H9 (cell line): ENCODE measurements at regions not wholly inside any gene's neighbourhood (a gene's known extent, or its start where the extent isn't known, plus 50 kb on each side); places are given as distances from the start of the nearest gene placed in this dataset.

ENCODE experiments used
- DNase-seq: peaks from one replicate; pipeline ENCODE4 v3.0.0-alpha.2; 2017
- H2AFZ ChIP-seq: one replicate; pipeline ENCODE4 v1.6.1; 2013; ENCODE audit warnings: mild to moderate bottlenecking, low read length, control low read depth, moderate library complexity
- H2AK5ac ChIP-seq: 2 replicates; pipeline ENCODE4 v1.6.1; 2013; ENCODE audit warnings: low read length, control low read depth, mixed read lengths; ENCODE audit not compliant: insufficient read length
- H2BK120ac ChIP-seq: one replicate; pipeline ENCODE4 v1.6.1; 2013; ENCODE audit warnings: low read depth, mild to moderate bottlenecking, low read length, control low read depth, inconsistent platforms; ENCODE audit not compliant: poor library complexity, severe bottlenecking
- H2BK12ac ChIP-seq: 2 replicates; pipeline ENCODE4 v1.6.1; 2013; ENCODE audit warnings: low read length, control low read depth, mixed read lengths, low read depth; ENCODE audit not compliant: insufficient read length
- H2BK15ac ChIP-seq: 2 replicates; pipeline ENCODE4 v1.6.1; 2013; ENCODE audit warnings: low read depth, low read length, control low read depth
- H2BK20ac ChIP-seq: one replicate; pipeline ENCODE4 v1.6.1; 2013; ENCODE audit warnings: low read depth, mild to moderate bottlenecking, low read length, control low read depth, inconsistent platforms; ENCODE audit not compliant: poor library complexity, severe bottlenecking
- H2BK5ac ChIP-seq: 2 replicates; pipeline ENCODE4 v1.6.1; 2013; ENCODE audit warnings: low read length, control low read depth, mixed read lengths; ENCODE audit not compliant: insufficient read length
- H3K14ac ChIP-seq: 2 replicates; pipeline ENCODE4 v1.6.1; 2013; ENCODE audit warnings: low read length, control low read depth; ENCODE audit not compliant: insufficient read depth
- H3K18ac ChIP-seq: 2 replicates; pipeline ENCODE4 v1.6.1; 2013; ENCODE audit warnings: low read depth, mild to moderate bottlenecking, mixed read lengths, low read length, control low read depth; ENCODE audit not compliant: insufficient read length
- H3K23ac ChIP-seq: 2 replicates; pipeline ENCODE4 v1.6.1; 2013; ENCODE audit warnings: low read length, control low read depth, mixed read lengths, low read depth; ENCODE audit not compliant: insufficient read length
- H3K23me2 ChIP-seq: 2 replicates; pipeline ENCODE4 v1.6.1; 2013; ENCODE audit warnings: low read depth, mild to moderate bottlenecking, mixed read lengths, low read length, control low read depth; ENCODE audit not compliant: insufficient read length, poor library complexity, severe bottlenecking
- H3K27ac ChIP-seq: 2 replicates; pipeline ENCODE4 v1.5.1; 2013; ENCODE audit warnings: low read length, control low read depth, mixed read lengths, low read depth; ENCODE audit not compliant: insufficient read length
- H3K27me3 ChIP-seq: 2 replicates; pipeline ENCODE4 v1.6.1; 2013; ENCODE audit warnings: low read length, control low read depth, inconsistent platforms; ENCODE audit not compliant: insufficient read depth
- H3K4ac ChIP-seq: 2 replicates; pipeline ENCODE4 v1.6.1; 2013; ENCODE audit warnings: low read depth, mild to moderate bottlenecking, control low read depth, inconsistent platforms, low read length, moderate library complexity
- H3K4me1 ChIP-seq: 2 replicates; pipeline ENCODE4 v1.6.1; 2013; ENCODE audit warnings: low read length, control low read depth, inconsistent platforms; ENCODE audit not compliant: insufficient read depth
- H3K4me2 ChIP-seq: 2 replicates; pipeline ENCODE4 v1.6.1; 2013; ENCODE audit warnings: low read length, control low read depth, mixed read lengths; ENCODE audit not compliant: insufficient read length, insufficient read depth
- H3K56ac ChIP-seq: 2 replicates; pipeline ENCODE4 v1.6.1; 2013; ENCODE audit warnings: low read depth, mild to moderate bottlenecking, mixed read lengths, low read length, control low read depth; ENCODE audit not compliant: insufficient read length
- H3K79me1 ChIP-seq: 2 replicates; pipeline ENCODE4 v1.6.1; 2013; ENCODE audit warnings: low read depth, mild to moderate bottlenecking, moderate library complexity, low read length, control low read depth, inconsistent platforms; ENCODE audit not compliant: insufficient read depth, poor library complexity, severe bottlenecking
- H3K79me2 ChIP-seq: 2 replicates; pipeline ENCODE4 v1.6.1; 2013; ENCODE audit warnings: low read length, control low read depth, inconsistent platforms; ENCODE audit not compliant: insufficient read depth
- H3K9ac ChIP-seq: 2 replicates; pipeline ENCODE4 v1.6.1; 2013; ENCODE audit warnings: low read length, control low read depth, mixed read lengths; ENCODE audit not compliant: insufficient read length; ENCODE audit errors: extremely low read depth
- H3K9me3 ChIP-seq: one replicate; pipeline ENCODE4 v1.6.1; 2013; ENCODE audit warnings: low read depth, low read length, inconsistent platforms; ENCODE audit not compliant: control insufficient read depth
- H3T11ph ChIP-seq: one replicate; pipeline ENCODE4 v1.6.1; 2013; ENCODE audit warnings: mild to moderate bottlenecking, low read length, control low read depth, inconsistent platforms
- H4K20me1 ChIP-seq: one replicate; pipeline ENCODE4 v1.6.1; 2013; ENCODE audit not compliant: control insufficient read depth, insufficient read length, insufficient read depth
- H4K5ac ChIP-seq: 2 replicates; pipeline ENCODE4 v1.6.1; 2013; ENCODE audit warnings: low read depth, mild to moderate bottlenecking, mixed read lengths, low read length, control low read depth; ENCODE audit not compliant: insufficient read length
- H4K8ac ChIP-seq: replicated peaks from 2 replicates; pipeline ENCODE4 v1.6.1; 2013; ENCODE audit warnings: low read length, control low read depth, mixed read lengths, low read depth; ENCODE audit not compliant: insufficient read length
- H4K91ac ChIP-seq: 2 replicates; pipeline ENCODE4 v1.6.1; 2013; ENCODE audit warnings: low read depth, mild to moderate bottlenecking, moderate library complexity, mixed read lengths, low read length, control low read depth; ENCODE audit not compliant: insufficient read length
- H3K27ac Mint-ChIP-seq, 3 experiments: 2 replicates in 2 of 3; 3 replicates in 1 of 3; pipeline ENCODE4 v1.8.0; 2020 to 2021; ENCODE audit warnings: mixed read lengths in 3 of 3, mild to moderate bottlenecking in 1 of 3, moderate library complexity in 1 of 3
- H3K27me3 Mint-ChIP-seq: 2 replicates; pipeline ENCODE4 v1.8.0; 2021; ENCODE audit warnings: low read depth, mild to moderate bottlenecking, moderate library complexity, mixed read lengths
- H3K36me3 Mint-ChIP-seq, 3 experiments: 2 replicates in 2 of 3; 3 replicates in 1 of 3; pipeline ENCODE4 v1.8.0; 2020 to 2021; ENCODE audit warnings: low read depth in 3 of 3, mixed read lengths in 3 of 3; ENCODE audit not compliant: insufficient read depth in 1 of 3
- H3K4me1 Mint-ChIP-seq, 2 experiments: 2 replicates each; pipeline ENCODE4 v1.8.0; 2020; ENCODE audit warnings: mixed read lengths in 2 of 2
- H3K4me3 Mint-ChIP-seq, 2 experiments: 2 replicates in 1 of 2; 3 replicates in 1 of 2; pipeline ENCODE4 v1.8.0; 2020 to 2021; ENCODE audit warnings: mild to moderate bottlenecking in 2 of 2, mixed read lengths in 2 of 2, moderate library complexity in 1 of 2
- H3K9me3 Mint-ChIP-seq, 2 experiments: 2 replicates in 1 of 2; 3 replicates in 1 of 2; pipeline ENCODE4 v1.8.0; 2020; ENCODE audit warnings: mild to moderate bottlenecking in 2 of 2, mixed read lengths in 2 of 2, moderate library complexity in 1 of 2
- CTCF ChIP-seq: fragments of 200-600 bp; sonication (generic); conservative IDR thresholded peaks from 3 replicates; pipeline ENCODE4 v1.8.0; 2021; ENCODE audit warnings: antibody characterized with exemption, mild to moderate bottlenecking
- WGBS: extraction: QIAGEN DNeasy Blood & Tissue Kit; methylation state at CpG from one replicate; pipeline ENCODE4 v1.1.7; 2013; ENCODE audit warnings: missing lambda C conversion rate, low lambda C conversion rate, mixed read lengths; ENCODE audit not compliant: insufficient read length; ENCODE audit errors: extremely low coverage; 5-methylcytosine and 5-hydroxymethylcytosine counted together

DNA sequence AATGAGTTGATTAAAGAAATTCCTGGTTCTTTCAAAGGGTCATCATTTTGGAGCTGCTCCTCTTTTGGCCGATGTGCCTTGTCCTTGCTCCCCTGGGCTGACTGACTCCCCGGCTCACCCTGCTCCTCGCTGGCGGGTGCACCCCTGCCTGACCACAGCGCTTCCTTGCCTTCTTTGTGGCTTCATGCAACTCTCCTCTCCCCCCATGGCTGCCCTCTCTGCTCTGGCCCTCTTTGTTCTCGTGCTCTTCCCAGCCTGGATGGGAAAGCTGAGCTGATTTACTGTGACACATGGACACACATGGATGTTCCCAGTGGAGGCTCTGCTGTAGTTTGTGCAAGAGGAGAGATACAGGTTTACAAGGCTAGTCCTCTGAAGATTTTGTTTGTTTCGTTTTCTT, 234.6 kb downstream of the HAUS1 start:
- peak overlapping the region; percentile 27 for H3K18ac ChIP-seq
- H2AK5ac ChIP-seq: no peak overlapping the region
- no peak overlapping the region for H2BK120ac ChIP-seq
- no peaks in the 10 kb centered on the region for H4K20me1 ChIP-seq
- no peak overlapping the region for H3K27ac ChIP-seq
- H3K4ac ChIP-seq: no peak overlapping the region
- H3K79me1 ChIP-seq: peaks cover 2% of the 10 kb centered on the region
- H3K36me3 Mint-ChIP-seq: no peaks in the 10 kb centered on the region
- no CpG with 5 or more reads among the region's 7 CpGs for WGBS
- no peak overlapping the region for H3K56ac ChIP-seq
- H2AFZ ChIP-seq: no peak overlapping the region
- H3K4me3 Mint-ChIP-seq: no peak overlapping the region
- no peak for TF ChIP-seq CTCF
- H3K79me2 ChIP-seq: no peaks in the 10 kb centered on the region; the same call in 1 of the 2 replicates
- H3K4me1 Mint-ChIP-seq: peaks cover 46 to 59% of the 10 kb centered on the region in 2 experiments
- no peak overlapping the region for H4K8ac ChIP-seq
- H3K14ac ChIP-seq: peak overlapping the region; percentile 58
- H2BK12ac ChIP-seq: no peak overlapping the region
- peaks cover 24% of the 10 kb centered on the region for H3K27me3 Mint-ChIP-seq
- no peak overlapping the region for H2BK15ac ChIP-seq
- H3K27me3 ChIP-seq: no peaks in the 10 kb centered on the region
- no peak overlapping the region for H2BK20ac ChIP-seq
- no peak overlapping the region for H3K23ac ChIP-seq
- no peaks in the 10 kb centered on the region; a peak in 1 of 5 replicates for H3K9me3 Mint-ChIP-seq
- H3K27ac Mint-ChIP-seq: no peak overlapping the region
- H4K91ac ChIP-seq: no peak overlapping the region
- H2BK5ac ChIP-seq: no peak overlapping the region
- H4K5ac ChIP-seq: no peak overlapping the region
- no peak overlapping the region for H3T11ph ChIP-seq
- no peak for DNase-seq
- H3K9ac ChIP-seq: no peak overlapping the region
- H3K9me3 ChIP-seq: no peaks in the 10 kb centered on the region
- no peak overlapping the region for H3K4me2 ChIP-seq
- peaks cover 16% of the 10 kb centered on the region for H3K23me2 ChIP-seq
- peaks cover 12% of the 10 kb centered on the region; the same call in 1 of the 2 replicates for H3K4me1 ChIP-seq
